NOMO-1 treated with DMSO at 0.1 percent for 48 hours (cell line): ENCODE measurements at regions not wholly inside any gene's neighbourhood (a gene's known extent, or its start where the extent isn't known, plus 50 kb on each side); places are given as distances from the start of the nearest gene placed in this dataset.

Experiments used
- DNase-seq: peaks from one replicate; lab custom pipeline; 2025; ENCODE audit not compliant: unreplicated experiment; lab: John Stamatoyannopoulos, UW

DNA sequence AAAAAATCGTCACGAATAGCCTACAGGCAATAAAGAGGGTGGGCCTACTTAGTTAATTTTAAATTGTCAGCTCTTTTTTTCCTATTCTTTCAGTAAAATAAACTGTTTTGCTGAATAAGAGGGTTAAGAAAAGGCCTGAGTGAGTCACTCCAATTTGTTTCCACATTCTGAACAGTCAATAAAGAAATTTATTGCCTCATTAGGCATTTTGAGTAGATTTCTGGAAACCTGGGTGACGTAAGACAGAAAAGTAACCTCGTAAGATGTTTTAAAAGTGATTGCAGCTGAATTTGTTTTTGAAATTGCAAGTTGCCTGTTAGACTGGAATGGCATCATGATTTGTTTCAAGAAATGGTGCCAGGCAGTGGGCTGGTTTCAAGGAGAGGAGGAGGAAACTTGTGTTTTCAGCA, 439.3 kb downstream of the USP25 start:
- no peak for DNase-seq

DNA sequence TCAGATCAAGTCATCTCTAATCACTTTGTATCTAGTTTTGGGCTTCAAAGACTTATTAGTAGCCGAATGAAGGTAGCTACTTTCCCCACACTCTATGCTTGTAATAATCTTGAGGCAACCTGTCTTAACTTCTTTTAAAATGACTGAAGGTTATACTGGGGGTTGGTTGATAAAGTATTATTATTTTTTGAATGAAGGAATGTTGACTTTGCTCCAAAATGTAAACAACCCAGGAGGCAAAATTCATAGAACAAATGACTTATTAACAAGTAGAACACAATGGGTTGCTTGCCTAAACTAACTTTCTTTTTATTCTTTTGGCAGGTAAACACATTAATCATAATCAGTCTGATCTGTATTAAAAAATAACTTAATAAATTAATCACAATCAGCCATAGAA, 440.0 kb downstream of the USP25 start:
- no peak for DNase-seq

DNA sequence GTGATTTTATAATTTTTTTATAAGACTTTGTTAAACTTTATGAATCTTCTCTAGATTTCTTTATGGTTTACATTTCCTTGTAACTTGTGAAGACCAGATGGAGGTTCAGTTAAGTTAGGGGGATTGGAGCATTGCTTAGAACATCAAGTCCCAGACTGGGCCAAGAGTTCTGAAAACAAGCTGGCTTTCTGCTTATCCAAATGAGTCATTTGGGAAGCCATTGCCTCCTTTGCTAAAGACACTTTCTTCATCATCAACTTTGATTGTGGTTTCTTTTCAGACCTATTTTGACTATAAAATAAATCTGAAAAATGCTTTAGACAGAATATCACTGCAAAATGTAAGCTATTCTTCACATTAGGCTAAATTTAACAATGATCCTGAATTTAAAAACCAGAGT, 446.8 kb downstream of the USP25 start:
- no peak for DNase-seq

DNA sequence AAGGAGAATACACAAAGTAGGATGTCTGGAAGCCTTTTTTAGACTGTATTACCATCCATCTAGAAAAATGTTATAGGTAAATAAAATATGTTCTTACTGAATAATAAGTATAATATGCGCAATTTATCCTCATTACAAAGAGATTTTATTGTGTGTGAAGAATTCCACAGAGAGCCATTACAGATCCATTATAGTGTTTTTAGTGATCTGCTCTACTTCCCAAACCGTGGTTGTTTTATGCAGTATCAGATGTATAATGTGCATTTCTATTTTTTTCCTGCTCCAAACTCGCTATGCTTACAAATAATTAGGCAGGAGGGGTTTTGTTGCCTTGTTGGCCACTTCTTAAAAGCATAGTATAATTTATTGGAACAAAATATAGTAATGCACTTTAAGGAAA, 447.8 kb downstream of the USP25 start:
- no peak for DNase-seq

DNA sequence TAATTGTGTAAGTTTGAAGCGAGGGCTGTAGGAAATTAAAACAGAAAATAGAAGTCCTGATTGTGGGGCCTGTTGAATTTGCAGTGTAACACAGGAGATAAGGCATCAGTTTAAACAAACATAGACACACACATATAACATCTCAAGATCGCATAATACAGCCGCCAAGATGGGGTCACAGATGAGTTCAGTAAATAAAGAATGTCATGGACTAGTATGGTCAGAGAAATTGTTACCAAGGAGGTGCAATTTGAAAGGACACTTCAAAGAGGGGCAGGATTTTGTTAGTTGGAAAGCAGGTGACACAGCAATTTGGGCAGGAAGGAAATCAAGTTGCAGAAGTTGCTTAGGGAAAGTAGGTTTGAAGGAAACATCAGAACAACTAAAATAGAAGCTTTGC, 450.0 kb downstream of the USP25 start:
- DNase-seq, result no peak

DNA sequence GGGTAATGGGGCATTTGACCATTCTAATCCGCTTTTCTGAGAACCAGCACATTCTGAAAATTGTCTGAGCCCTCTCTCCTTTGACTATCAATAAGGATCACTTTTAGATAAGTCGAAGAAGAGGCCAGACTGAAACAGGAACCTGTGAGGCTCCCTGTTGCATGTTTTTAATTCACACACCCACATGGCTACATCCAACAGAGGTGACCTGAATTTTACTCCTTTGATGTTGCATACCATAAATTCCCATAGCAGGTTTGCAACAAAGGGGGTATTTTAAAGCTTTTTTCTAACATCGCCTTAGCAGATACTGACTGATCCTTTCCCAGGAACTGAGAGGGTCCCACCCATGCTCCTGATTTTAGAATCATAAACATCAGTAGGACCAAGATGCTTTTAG, 450.8 kb downstream of the USP25 start:
- no peak for DNase-seq

DNA sequence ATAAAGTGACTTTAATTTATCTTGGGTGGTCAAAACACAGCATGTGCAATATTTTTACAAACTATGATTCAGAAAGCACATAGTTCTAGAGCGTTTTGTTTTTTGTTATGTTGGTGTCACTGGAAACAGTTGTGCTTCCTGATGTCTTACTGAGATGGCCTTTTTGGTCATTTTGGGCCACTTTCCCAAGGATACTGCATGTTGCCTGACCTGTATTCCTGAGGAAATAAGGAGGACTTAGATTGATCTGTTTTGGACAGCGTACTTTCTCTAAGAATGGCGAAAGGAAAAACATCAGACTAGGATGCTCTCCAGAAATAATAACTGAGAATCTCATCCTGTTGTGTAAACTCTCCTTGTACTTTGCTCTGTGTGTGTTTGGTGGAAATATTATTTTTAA, 451.2 kb downstream of the USP25 start:
- no peak for DNase-seq

DNA sequence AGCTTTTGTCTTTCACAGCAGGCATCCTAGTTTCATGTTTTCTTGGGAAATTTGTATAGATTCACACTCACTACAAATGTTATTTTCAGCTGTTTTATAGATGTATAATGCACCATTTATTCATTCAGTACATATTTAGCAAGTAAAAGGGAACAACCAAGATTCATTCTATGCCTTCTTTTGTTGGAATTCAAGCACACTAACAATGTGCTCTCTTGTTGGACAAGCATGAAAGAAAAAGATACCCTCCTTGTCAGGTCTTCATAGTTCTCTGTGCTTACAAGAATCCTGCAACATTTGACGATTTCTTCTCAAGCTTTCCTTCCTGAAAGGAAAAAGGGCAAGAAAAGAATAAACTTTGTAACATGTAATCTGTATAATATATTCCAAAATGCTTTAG, 456.0 kb downstream of the USP25 start:
- no peak for DNase-seq

DNA sequence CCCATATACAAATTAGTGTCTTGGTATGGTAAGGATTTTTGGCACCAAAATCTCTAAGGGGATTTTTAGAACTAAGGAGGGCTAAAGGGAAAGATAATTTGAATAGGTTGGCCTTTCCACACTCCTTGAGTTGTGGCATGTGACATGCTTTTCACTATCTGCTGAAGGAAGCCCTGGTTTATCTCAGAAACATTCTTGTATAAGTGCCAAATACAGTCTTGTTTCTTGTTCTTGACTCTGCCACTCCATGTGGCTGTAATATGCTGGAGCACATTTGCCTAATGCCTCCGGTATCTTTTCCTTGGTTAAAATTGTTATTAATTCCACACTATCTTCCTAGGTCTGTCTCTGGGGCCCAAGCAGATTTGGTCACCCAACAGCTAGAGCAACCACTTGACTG, 457.0 kb downstream of the USP25 start:
- no peak for DNase-seq

DNA sequence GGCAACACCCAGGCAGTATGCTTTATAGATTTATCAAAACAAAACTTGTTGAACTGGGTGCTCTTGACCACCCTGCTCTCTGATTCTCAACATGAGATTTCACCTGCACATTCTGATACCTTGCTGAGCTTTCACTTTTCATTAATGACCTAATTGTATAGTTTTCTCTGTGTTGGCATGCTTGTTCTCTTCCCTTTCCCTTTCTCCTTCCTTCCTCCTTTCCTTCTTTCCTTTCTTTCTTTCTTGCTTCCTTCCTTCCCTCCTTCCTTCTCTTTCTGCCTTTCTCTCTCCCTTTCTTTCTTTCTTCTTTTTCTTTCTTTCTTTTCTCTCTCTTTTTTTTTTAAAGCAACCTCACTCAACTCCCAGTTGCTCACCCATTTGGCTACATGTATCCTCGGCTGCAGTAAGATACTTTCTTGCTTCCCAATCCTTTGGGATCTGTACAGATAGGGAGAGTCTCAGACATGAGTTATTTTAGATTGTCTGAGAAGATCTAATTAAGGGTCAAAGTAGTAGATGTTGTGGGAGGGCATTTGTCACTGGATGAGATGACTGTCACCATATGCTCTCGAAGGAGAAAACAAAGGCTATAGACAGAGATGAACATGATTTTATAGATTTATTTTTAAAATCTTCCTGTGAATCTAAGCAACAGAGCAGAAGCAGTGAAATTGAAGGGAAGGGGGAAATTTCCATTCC, 458.0 kb downstream of the USP25 start:
- no peak for DNase-seq

DNA sequence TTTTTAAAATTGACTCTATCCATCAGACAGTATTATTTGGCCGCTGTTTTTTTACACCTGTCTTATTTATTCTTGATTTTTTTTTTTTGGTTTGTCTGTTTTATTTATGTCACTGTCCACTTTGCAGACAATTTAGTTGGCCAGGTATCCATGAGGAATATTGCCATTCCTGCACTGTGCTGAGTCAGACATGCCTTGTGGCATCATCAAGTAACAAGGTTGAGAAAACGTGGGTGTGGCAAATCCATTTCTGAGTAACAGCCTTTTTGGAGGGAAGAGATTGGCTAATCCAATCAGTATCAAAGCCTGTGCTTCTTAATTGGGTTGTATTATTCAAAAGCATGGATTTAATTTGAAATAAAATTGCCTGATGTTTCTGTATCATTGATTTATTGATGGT, 463.1 kb downstream of the USP25 start:
- DNase-seq, result no peak

DNA sequence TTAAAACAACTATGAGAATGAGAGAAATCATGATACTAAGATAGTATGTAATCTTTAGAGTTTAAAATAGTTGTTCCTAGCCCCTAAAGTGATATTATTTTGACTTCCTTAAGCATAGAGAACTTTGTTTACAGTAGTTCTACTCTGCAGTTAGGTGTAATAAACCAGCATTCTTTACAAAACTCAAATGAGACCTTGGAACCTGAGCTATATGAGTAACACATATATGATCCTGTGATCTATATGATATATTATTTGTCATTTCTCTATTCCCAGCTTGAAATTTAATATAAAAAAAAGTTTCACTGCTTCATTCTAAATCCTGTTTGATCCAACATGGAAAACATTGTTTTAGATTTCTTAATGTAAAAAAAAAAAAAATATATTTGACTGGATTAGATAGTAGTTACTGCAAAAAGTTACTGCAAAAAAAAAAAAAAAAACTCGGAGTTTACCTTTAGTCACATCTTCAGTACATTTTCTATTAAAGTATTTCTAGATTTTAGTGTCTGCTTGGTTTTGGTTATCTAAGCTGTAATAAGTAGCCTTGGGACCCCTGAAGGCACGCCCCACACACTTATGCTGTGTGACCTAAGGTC, 463.8 kb downstream of the USP25 start:
- no peak for DNase-seq

DNA sequence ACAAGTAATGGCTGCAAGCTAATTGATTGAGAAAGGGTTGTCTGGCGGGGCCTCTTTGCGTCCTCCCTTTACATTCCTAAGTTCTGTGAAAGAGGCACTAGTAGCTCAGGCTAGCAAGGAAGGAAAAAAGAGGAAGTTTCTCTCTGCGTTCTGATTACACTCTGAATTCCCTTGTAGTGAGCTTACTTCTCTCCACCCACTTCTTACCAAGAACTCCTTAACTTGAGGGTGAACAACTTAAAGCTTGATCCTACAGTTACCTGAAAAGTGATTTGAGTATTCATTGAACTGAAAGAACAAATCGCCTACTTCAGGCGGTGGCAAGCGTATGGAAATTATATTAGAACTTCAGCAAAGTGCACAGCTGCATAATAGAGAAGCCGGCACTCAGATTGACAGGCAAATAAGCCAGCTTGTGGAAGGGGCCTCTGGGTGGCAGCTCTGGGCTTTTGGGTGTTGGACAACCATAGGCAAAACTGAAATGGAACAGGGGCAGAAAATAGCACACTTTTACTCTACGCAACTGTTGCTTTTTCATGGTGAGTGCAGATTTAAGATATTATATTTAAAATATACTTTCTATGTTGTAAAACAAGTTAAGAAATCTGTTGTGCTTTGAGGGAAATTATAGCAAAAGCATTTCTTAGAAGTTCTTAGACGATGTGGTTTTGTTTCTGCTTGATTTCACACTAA, 464.5 kb downstream of the USP25 start:
- peak; percentile 62 for DNase-seq

DNA sequence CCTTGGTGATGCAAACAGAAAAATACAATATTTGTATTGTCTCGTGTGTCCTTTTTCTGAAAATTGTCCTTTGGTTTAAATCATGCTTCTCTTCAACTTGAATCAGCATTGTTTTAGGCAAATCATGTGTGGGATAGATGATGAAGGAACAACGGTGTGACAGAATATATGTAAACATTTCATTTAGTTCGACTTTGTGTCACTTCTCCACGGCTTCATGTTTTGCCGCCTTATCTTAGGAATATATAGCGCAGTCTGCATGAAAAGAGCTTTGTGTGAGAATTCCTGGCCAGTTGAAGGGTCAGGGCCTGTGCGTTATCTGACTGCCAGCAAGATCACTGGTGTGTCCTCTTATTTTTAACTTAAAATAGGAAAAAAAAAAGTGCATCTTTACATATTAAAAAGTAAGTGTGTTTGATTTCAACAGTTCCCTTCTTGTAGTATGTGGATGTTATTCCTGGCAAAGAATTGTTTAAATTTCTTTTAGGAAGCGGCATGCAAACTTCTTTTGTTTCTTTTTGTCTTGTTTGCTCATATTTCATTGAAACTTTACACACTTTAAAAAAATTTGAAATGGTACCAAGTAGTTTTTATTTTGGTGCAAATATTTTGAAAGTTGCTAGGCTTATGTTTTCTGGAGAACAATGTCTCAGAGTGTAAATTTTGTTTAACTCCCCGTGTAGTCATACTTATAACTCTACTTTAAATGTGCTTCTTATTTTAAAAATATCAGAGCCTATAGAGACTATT, 465.2 kb downstream of the USP25 start:
- DNase-seq, result no peak

DNA sequence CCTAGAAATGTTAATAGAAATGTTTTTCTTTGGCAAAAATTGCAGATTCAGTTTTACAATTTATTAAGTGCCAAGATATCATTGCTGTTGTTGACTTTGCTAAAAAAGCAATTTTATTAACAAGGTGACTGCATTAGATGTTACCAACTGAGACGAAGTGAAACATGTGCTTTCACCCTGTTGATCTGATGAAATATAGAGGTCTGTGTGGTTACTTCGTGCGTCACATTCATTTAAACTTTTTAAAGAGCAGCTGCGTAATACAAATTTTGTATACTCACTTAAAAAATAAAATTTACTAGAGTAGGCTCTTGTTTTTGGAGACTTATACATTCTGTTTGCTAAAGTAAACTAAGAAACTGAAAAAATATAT, 465.7 kb downstream of the USP25 start:
- DNase-seq, result no peak

DNA sequence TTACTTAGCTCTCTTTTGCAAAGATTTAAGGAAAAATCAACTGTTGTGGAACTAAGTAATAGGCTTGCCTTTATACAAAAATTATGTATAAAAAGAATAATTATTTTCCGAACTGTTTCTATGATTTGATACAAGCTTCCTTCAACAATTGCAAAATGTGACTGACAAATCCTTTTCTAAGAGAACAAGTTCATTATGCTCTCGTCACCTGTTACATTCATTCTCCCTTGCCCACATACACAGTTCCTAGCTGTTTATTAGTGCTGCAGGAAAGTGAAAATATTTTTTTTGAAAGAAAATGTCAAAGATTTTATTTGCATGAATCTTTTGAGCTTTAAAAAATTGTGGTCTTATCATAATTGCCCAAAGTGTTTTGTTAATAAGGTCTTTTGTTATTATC, 466.2 kb downstream of the USP25 start:
- DNase-seq, result no peak

DNA sequence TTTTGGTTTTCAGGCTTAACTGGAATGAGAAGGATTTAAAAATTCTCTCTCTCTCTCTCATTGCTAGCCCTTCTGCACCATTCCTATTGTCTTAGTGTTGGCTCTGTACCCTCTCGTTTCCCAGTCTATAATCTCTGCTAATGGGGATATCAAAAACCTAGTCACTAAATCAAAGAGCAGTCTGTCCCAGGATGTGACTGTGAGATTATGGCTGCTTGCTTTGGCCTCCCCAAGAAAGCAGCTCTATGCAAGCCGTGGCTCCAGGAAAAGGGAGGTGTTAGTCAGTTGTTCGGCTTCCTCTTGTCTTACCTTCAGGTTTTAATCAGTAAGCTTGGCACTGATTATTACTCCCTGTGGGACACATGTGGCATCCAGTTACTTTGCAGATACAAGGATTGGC, 468.8 kb downstream of the USP25 start:
- DNase-seq, result no peak

DNA sequence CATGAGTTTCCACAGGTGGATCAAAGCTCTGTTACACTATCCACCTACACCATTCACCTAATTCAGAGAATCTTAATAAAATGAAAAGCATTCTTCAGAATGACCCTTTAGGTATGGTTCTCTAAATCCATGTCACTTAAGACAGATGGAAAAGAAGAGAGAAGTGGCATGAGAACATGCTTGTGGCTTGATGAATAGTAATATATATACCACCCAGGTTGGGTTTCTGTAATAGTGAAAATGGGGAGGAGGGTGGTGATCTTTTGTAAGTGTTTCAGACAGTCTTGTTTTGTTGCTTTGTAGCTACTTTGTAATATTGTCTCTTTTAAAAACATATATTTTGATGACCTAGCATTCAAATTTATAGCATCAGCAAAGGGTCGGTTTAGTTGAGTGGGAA, 469.8 kb downstream of the USP25 start:
- no peak for DNase-seq

DNA sequence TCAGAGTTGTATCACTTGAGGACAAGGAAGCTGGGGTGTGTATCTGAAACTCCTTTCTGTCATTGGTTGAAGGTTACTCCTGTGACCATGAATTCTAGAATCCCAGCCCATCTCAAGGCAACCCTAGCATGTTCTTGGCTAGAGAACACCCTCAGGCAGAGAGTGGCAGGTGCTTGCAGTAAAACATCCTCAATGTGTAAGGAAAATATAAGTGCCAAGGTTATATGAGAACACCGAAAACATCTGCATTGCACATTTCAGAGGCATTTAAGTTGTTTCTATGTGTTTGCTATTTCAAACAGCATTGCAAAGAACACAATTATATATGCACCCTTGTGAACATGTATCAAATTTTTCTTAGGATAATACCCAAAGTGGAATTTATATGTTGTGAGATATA, 471.9 kb downstream of the USP25 start:
- DNase-seq, result no peak

DNA sequence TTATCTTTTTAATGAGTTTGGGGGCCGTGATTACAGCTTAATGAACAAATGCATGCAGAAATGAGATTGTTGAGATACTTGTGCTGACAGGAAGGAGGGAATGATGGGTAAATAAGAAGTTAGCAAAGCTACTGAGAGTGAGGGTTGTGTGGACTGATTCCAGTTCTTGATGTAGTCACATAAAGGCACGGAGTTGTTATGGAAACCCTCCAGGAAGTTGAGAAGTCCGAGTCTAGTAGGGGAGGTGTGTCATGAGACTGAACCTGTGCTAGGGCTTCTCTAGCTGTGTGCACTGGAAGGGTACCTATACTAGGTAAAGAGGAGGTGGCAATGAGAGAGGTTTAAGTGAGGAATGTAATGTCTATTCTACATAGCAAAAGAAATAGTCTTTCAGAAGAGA, 475.7 kb downstream of the USP25 start:
- no peak for DNase-seq

DNA sequence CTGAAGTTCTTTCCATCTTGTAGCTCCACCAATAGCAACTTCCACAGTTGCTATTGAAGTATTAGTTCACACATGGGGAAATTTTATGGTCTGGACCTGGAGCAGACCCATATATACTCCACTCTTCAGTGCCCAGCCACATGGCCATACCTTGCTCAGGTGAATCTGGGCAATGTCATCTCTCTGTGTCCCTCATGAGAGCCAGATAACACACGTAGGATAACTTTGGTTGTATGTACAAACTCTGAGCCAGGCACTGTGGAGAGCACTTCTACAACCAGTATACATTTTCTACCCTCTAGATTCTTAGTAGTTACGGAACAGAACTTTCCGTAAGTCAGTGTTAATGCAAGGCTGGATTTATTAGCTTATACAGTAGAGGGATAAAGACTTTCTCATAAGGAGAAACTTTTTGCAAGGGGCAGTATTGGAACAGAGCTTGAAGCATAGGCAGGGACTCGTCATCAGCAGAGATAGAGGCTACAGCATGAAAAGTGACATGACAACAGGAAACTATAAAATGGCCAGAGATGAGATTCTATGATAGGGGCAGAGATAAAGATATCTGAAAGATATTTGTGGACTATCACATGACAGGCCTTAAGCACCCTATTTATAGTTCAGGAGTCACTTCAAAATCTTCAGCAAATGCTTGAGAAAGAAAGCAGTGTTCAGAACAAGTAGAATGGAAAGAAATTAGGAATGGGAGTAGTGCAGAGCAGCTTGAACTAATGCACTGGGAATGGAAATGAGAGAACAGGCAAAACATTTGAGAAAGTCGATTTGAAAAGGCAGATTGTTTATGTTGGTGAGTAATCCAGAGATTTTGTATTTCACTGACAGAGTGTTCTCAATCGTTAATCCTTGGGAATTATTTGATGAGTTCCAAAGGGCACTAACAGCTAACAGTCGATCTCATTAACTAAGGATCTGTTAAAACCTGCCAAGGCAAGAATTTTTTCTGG, 481.8 kb downstream of the USP25 start:
- no peak for DNase-seq
